HK-2 (cell line): ENCODE measurements at regions not wholly inside any gene's neighbourhood (a gene's known extent, or its start where the extent isn't known, plus 50 kb on each side); places are given as distances from the start of the nearest gene placed in this dataset.
A peak's percentile ranks its signal among the peaks of the same experiment; 100 is the strongest.

Experiments used
- DNase-seq: peaks from one replicate; pipeline ENCODE4 v3.0.0-alpha.2; 2018; ENCODE audit not compliant: unreplicated experiment

DNA sequence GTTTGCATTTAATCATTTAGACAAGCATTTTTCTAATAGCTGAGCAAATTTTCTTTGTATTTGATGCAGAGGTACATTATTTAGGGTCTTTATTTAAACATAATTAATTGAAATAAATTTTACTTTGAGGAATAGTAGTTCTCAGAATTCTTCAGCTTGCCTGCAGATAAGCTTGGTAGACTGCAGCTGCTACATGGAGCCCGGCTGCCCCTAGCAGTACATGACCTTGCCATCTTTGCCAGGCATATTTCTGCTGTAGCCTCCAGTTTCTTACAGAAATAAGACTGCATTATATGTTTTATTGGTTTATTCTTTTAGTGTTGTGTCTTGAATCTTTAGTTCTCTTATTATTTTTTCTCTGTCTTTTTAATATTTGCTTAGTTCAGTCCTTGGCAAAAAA, 396.8 kb downstream of the QKI start:
- DNase-seq: no peak

DNA sequence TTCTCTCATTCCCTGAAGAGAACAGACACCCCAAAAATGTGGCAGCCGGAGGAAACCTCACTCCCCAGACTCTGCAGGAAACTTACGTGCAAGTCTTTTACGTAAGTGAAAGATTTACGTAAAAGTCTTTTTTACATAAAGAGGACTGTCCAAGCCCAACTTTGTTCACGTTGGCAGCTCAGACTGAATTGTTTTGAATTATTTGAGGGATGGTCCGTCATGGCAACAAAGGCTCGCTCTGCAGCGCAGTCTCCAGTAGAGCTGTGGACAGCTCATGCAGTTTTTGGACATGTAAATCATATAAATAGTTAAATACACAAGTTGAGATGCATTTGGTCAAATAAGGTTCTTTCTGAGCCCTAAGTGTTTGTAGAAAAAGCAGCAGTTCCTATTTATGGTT, 394.8 kb downstream of the QKI start:
- DNase-seq: no peak

DNA sequence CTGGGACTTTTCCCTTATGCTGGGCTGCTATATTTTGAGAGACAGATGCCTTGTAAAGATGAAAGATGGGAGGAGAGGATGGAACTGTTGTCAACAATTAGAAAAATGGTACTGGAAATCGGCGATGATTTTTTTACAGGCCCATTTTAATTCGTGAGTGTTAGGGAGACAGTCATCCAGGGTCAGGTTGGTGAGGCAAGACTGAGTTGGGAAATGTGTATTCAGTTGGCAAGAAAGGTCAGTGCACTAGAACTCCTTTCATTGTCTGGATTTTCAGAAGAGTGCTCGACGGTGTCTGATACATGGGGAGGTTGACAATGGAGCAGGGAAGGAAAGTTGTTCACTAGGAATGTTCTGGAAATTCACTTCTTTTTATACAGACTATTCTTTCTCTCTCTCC, 394.4 kb downstream of the QKI start:
- no peak for DNase-seq

DNA sequence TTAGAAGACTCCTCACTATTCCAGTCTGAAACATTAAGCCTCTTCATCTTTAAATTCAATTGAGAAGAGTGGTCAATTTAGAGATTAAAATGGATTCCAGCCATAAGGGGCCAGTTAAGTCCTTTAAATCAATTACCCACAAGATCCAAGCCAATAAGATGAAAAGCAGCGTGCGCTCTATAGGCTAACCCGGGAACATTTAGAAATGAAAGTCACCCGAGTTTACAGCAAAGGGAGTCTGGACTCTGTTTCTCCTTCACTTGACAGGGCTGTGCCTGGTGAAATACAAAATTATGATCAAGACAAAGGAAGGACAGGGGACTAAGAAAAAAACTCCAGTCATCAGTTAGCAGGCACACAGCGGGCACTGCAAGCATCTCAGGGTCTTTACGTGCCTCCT, 393.7 kb downstream of the QKI start:
- no peak for DNase-seq

DNA sequence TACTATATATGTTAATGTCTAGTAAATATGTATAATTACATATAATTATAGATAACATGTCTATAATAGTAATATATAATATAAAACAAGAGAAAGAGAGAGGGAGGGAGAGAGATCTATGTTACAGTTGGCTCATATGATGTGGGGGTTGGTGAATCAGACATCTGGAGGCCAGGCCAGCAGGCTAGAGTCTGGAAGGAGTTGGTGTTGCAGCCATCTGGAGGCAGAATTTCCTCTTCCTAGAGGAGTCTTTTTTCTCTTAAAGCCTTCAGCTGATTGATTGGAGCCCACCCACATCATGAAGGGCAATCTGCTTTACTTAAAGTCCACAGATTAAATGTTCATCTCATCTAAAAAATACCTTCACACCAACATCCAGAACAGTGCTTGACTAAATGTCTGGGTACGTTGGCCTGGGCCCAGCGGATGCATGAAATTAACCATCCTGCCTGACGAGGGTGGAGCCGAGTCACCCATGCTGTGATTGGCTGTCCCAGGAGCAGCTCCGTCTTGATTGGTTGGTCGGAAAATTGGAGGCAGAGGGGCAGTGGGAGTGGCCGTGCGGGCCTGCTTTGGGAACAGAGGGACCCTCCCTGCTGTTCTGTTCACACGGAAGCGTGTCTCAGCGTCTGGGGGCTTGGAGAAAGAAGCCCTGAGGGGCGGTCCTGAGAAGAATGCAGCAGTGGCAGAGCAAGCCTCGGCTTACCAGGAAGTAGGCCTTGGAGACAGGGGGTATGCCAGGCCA, 392.4 kb downstream of the QKI start:
- no peak for DNase-seq

DNA sequence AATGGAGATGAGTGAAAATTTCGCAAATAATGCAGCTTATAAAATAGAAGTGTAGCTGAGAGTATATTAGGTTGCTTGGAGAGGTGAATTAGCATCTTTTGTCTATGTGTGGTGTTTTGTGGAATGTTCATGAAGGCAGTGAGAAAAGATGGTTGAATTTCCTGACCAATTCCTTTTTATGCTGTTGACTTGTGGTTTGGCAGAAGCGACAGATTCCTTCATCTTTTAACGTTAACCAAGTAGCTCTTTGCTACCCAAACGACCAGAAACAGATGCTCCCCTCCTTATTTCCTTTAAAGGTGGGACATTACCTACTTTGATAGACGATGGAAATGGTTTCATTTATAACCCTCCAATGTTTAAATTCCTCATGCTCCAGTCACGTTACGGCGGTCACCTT, 390.5 kb downstream of the QKI start:
- no peak for DNase-seq

DNA sequence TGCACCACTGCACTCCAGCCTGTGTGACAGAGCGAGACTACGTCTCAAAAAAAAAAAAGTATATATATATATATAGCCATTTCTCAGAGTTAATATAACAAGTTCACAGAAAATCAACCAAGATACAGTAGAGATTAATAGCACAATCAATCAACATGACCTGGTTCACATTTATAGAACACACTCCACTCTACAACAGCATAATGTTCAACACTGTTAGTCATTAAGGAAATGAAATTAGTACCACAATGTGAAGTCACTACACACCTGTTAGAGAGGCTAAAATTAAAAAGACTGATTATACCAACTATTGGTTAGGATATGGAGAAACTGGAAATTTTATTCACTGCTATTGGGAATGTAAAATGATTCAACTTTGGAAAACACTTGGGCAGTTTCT, 387.7 kb downstream of the QKI start:
- no peak for DNase-seq

DNA sequence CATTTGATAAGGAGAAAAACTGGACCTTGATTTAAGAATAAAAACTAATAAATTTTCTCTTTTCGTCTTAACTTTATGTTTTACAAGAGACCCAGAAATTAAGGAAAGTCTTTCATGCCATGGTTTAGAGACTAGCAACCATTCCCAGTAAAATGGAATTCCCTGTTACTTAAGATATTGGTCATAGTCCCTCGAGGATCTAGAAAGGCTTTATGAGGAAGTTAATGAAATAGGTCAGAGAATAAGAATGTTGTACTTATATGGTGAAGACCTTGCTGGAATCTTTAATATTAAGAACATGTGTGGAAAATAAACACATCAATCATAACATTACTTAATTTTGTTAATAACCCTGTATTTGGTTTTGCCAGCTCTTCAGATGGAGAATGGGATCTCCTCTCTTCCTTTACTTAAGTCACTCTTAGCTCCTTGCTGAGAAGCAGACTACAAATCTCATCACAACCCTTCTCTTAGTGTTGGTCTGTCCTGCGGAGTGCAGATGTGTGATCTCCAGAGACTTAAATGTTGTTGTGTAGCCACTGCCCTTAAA, 382.9 kb downstream of the QKI start:
- DNase-seq: no peak

DNA sequence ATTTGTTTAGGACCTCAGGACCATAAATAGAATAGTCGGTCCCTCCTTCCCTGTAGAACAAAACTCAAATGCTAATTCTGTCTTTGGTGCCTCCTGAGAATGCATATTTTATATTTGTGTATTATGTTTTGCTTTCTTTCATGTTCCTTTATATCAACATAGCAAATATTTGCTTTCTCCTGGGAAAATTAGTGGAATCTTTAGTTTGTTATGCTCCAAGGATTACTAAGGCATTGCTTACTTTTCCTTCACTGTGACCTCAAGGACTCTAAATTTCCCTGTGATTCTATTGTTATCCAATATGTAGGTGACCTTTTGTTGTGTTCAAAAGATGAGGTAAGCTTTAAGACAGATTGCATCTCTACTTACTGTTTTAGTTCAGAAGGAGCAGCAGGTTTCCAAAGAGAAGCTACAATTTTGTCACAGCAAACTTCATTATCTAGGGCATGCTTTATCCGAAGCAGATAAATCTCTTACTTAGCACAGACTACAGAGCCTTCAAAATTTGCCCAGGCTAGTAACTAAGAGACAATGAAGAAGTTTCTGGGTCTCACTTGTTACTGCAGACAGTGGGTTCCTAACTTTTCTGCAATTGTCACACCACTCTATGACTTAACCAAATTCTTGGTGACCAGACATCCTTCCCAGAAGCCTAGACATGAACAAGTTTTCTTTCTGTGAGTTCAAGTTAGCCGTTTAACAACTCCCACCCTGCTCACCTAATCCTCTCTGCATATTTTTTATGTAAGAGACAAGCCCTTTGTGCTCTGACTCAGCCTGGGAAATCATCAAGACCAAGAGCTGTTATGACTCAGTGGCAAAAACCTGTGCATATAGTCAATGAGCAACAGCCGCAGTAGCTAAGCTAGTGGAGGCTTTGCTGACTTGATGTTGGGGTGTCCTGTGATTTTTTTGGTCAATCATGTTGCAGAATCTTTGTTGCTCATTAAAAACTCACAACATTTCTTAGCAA, 378.8 kb downstream of the QKI start:
- DNase-seq: peak; percentile 53

DNA sequence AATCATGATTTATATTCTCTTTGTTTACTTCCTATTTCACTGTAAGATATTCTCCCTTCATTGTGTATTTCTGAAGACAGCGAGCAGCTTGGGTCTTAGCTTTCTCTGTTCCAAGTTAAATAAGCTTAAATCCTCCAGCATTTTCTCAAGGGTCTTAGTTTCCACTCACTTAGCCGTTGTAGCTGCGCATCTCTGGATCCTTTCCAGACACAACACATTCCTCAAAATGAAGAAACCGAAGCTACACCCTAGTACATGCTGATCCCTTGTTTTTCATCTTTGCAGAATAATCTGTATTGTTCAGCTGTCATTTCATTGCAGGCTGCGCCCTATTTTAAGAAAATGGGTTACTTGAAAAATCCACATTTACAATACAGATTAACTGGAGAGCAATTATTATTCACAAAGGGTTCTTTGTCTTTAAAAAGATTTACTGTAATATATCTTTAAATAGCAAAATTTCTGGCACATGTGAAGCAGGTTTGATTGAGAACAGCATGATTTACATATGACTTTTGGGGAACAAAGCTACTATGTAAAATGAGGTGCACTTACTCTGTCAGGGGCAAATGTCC, 375.8 kb downstream of the QKI start:
- no peak for DNase-seq

DNA sequence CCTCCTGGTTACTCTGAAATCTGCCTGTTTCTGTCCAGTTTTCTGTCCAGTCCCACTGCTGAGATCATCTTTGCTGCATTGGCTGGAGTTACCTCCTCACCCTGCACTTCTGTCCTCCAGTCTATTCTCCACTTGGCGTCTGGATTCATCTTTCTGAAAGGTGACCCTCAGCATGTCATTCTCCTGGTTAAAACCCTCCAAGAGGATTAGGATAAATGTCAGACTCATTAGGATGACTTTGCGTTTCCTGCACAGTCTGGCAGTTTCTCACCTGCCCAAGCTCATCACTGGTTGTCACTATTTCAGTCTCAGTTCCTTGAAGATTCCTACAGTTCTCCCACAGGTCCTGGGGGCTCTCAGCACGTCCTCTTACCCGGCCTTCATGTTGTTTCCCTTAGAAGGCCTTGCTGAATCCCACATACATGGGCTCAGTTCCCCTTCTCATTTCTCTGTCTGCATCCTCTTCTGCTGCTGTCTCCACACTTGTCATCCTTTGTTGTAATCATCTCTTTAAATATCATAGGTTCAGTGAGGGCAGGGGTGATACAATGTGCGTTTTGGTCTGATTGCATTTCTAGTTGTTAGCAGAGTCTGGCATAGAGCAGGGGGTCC, 374.8 kb downstream of the QKI start:
- DNase-seq: no peak

DNA sequence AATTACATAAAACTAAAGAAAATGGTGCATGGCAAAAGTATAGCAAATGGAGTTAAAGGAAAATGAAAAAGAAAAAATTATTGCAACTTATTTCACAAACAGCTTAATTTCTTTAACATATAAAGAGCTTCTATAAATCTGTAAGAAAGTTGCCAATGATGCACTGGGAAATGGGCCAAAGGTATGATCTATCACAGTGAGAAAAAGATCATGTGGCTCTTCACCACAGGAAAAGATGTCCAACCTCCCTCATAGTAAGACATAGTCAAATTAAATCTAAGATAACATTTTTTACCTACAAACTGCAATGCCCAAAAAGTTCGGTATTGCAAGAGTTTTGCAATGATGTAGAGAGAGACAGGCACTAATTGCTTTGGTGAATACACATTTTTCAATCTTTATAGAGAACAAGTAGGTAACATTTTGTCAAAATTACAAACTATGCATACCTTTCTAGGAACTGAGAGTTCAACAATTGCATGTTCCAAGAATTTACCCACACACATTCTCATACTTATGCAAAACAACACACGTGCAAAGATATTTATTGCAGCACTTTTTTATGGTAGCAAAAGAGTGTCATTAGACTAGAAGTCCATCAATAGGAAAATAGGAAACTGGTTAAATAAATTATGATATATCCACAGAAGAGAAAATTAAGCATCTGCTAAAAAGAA, 372.6 kb downstream of the QKI start:
- no peak for DNase-seq

DNA sequence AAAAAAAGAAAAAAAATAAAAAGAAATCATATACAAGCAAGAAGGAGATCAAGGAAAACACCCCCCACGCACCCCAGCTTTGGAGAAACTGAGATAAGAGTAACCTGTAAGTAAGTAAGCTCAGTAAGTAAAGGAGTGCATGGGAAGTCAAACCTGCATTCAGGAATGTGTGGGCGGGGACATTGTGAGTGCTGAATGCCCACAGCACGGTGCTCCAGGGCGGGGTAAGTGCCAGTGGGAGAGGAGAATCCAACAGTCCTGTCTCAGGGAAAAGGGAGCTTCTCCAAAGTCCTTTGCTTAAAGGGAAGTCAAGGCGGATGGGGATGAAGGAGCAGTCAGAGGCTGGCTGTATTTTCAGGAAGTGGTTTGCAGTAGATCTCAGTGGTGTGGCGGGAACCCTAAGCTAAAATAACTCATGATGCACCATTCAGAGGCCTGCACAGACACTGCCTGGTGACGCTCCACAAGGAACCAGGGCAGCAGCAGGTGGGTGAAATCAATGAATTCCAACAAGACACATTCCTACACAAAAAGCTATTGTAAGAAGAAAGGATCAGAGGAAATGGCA, 368.0 kb downstream of the QKI start:
- no peak for DNase-seq

DNA sequence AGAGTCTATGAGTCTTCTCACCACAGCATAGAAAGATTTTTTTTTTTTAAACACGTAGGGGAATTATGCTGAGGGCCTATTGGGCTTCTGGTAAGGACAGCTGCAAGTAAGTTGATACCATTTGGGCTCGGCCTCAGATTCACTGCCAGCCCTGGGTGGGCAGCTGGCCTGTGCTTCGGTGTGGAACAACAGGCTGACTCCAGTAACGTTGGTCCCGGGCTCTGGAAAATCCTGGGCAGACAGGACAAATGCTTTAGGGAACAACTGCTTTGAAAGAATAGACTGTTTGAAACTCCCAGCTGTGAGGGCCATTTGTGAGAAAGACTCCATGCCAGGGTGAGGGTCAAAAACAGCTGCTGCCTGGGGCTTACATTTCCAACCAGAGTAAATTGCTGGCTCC, 366.5 kb downstream of the QKI start:
- no peak for DNase-seq

DNA sequence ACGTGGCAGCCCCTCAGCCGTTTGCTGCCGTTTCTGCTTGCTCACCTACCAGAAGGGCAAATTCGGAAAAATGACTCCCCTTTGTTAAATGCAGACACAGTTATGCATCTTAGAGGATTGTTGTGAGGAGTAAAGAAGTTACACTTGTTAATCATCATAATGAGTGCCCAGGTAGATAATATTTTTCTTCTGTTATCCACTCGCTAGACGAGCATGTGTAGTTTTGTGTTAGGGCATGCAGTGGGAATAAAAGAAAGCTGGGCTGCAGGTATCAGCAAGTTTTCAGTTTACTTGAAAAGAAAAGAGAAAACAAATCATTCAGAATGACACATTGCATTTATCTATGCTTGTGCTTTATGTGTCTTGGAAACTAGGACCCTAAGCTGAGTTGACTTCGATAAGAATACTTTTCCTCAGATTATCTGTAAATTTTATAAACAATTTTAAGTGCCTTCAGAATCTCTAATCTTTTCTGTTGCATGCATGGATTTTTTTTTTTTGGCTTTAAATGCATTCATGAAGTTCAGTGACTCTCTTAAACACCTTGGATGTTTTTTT, 365.3 kb downstream of the QKI start:
- no peak for DNase-seq

DNA sequence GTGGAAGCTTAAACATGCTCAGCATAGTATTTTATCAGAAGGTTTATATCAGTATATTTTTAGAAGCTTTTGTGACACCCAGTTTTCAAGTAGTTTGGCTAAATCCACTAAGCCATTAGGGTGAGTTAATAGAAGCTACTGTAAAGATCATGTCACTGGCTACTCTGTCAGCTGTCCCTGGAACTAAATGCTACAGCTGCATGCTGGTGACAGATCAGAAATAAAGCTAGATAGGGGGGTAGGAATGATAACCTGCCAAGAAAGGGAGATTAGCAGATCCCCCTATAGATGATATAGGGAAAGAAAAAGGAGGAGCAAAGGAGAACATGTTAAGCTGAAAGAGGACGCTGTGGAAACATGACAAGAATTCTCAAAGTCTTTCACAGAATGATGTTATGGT, 363.2 kb downstream of the QKI start:
- no peak for DNase-seq

DNA sequence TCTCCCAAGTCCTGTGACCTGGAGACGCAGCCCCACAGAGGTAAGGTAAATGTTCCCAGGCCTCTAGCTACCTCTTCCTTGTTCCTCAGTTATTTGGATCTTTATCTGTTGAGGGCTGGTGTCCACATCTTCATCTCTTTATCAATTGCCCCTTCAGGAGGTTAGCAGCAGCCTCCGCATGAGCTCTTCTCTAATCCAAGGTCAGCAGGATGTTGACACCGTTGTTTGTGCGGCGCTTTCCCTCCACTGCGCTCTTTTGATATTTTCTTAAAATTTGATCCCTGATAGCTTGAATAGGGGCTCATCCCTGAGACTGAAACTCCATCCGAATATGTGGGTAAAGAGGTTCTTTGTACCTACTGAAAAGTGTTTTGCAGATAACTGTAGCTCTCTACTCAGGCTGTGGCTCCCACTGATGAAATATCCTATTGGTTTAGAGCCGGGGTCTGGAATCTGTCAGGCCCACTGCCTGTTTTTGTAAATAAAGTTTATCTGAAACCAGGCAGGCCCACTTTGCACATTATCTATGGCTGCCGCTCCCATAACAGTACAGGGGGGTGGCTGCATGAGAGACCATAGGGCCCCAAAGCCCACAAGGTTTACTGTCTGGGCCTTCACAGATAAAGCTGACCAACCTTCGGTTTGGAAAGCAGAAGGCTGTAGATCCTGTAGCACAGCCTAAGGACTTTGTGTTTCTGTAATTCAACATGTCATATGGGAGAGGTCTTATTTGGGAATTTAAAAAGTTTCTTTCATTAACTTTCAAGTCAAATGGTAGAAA, 362.6 kb downstream of the QKI start:
- DNase-seq: no peak

DNA sequence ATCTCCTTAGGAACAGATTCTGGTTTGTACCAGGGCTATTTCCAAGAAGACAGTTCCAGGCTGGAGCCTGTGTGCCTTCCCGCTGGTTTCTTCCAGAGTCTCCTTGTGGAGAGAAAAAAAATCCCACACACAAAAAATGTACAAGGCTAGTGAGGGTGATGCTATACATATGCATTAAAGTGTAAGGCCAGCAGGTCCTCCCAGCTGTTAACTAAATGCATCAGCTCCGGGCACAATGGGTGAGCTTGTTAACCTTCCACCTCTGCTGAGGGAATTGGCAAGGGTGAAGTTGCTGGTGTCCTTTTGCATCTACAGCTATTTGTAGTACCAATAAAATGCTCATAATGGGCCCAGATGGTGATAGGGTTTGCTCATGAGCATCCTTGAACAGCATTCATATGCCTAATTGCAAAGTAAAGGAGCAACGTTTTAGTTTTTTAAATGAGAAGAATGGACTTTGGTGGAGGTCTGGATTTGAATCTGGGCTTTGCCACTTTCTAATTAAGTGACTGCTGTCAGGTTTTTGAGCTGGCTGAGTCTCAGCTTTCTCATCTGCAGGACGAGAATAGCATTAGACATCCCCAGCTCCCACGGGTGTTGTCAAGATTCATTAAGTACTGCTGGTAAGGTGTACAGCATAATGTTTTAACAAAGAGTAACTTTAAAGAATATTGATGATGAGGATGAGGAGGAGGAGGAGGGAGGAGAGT, 361.8 kb downstream of the QKI start:
- DNase-seq: no peak

DNA sequence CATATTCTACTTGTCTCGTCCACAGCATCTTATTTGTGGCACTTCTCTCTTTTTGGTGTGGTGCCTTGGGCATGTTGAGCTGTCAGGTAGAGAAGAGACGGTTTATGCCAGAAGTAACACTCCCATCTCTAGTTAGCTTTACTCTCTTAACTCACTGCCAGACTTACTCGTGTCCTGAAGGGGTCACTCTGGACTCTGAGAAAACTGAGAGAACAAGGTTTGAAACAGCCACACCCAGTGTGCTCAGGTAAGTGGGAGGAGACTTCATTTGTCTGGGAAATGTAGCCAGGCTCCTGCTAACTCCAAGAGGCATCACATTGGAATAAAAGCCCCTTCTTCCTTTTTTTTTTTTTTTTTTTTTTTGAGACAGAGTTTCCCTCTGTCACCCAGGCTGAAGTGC, 360.8 kb downstream of the QKI start:
- no peak for DNase-seq
